ENCODE measurements at regions not wholly inside any gene's neighbourhood (a gene's known extent, or its start where the extent isn't known, plus 50 kb on each side); places are given as distances from the start of the nearest gene placed in this dataset.

GRCh38 chr10:43943119-43943817 is 294.6 kb upstream of the ZNF32 start:
- peak; percentile 46 for ATAC-seq
- H3K27ac Mint-ChIP-seq = peak overlapping the region; percentile 69 to 75
- no peak for DNase-seq

DNA sequence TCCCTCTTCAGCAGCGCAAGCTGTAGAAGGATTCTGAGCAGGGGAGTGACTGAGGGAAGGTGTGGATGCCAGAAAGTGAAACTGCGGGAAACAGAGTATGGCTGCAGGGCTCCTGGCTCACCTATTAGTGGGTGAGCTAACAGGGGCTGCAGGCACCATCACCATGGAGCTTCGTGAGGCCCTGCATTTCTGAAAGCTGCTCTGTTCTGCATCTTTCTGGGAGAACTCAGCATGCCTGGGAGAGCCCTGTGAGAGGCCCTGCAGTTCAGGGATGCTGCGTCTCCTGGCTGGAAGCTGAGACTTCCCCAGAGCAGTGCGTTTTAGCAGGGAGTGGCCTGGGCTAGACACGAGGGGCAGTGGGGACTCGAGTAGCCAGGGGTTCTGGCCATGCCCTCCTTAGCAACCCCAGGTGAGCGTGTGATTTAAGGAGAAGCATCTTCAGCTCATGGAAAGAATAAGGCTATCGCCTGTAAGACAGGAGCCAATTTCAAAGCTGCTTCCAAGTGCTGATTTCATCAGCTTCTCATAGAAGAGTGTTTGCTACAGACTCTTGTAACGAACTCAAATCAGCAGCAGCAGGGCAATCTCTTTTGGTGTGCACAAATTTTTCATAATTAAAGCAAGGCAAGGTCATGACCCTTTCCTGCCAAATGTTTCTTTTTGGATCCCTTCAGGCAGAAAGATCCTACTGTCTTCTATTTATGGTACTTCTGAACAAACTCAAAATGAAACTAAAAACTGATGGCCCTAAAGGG is 293.6 kb upstream of the ZNF32 start:
- DNase-seq = no peak
- H3K27ac Mint-ChIP-seq = peak overlapping the region; percentile 30 to 75
- no peak for ATAC-seq
- H3K4me3 Mint-ChIP-seq = peak overlapping the region in 1 of 2 donors; percentile 9
- no peaks in the 10 kb centered on the region for H3K9me3 Mint-ChIP-seq
- no peaks in the 10 kb centered on the region for H3K27me3 Mint-ChIP-seq
- peaks cover 30% of the 10 kb centered on the region for H3K4me1 Mint-ChIP-seq

More at GRCh38 chr10:43943119-43943817, 294.6 kb upstream of the ZNF32 start:
- peak overlapping the region in 1 of 2 donors; percentile 32 for H3K4me3 Mint-ChIP-seq
- peaks cover 30% of the 10 kb centered on the region for H3K4me1 Mint-ChIP-seq
- H3K27me3 Mint-ChIP-seq = no peaks in the 10 kb centered on the region
- no peaks in the 10 kb centered on the region for H3K9me3 Mint-ChIP-seq

- ATAC-seq = no peak
- no peak overlapping the region for H3K4me3 Mint-ChIP-seq
- no peaks in the 10 kb centered on the region for H3K27me3 Mint-ChIP-seq
- DNase-seq = no peak
- H3K27ac Mint-ChIP-seq = no peak overlapping the region
- H3K9me3 Mint-ChIP-seq = no peaks in the 10 kb centered on the region
- peaks cover 30% of the 10 kb centered on the region for H3K4me1 Mint-ChIP-seq
Observed at GRCh38 chr10:43940898-43941837, 292.5 kb upstream of the ZNF32 start.

DNA sequence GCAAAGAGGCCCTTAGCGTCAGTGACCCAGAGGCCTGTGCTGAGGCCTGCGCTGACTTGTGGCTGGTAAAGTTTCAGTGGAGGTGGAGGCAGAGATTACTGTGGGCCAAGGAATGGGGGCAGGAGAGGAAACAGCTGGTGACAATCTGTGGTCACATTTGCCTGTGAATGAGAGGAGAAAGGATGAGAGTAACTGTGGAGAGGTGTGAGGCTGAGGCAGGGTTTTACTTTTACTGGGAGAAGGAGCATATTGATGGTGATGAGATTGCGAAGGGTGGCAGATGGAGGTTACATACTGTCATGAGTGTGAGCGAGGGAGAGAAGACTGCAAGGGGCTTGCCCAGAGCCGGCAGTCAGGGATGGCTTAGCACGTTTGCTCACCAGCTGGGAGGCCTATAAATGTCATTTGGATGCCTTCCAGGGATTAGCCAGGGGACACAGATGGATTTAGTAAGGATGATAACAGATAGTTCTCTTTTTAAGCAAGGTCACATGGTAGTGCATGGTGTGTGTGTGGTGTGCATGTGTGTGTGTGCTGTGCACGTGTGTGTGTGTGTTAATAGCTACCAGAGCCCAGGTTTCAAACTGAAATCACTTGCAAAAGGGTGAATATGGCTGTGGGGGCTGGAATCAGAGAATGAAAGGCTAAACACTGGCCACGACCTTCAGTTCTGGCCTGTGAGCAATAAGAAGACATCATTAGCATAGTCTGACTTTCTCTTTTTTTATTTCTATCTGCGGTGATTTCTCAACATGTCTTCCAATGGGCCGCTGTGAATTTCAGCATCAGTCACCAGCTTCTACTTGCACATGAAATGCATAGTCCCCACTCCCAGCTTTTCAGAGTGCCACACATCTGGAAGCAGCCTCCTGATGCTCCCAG is 291.5 kb upstream of the ZNF32 start:
- no peaks in the 10 kb centered on the region for H3K9me3 Mint-ChIP-seq
- no peak for DNase-seq
- H3K27ac Mint-ChIP-seq = no peak overlapping the region
- H3K27me3 Mint-ChIP-seq = no peaks in the 10 kb centered on the region
- no peak for ATAC-seq
- peaks cover 30% of the 10 kb centered on the region for H3K4me1 Mint-ChIP-seq
- no peak overlapping the region for H3K4me3 Mint-ChIP-seq

- Mint-ChIP-seq H3K9me3 (no peaks in the 10 kb centered on the region), H3K27ac (no peak overlapping the region)
Observed at GRCh38 chr10:43939389-43939938, 290.8 kb upstream of the ZNF32 start.

DNA sequence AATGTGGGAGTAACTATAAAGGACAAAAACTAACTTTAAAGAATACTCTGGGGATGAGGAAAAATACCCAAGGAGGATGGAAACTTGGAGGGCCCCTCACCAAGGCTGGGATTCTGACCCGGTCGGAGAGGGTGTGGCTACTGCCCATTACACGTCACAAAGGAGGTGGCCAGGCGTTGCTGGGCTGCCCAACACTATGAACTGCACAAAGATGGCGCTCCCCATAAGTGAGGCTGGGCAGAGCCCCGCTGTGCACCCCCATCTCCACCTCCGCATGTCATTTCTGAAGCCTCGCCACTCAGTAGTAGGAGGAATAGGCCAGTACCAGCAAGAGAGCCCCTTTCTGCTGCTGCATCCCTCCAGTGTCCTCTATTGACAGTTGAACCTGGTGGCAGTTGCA is 290.1 kb upstream of the ZNF32 start:
- Mint-ChIP-seq H3K27ac (no peak overlapping the region), H3K4me3 (no peak overlapping the region), H3K9me3 (no peaks in the 10 kb centered on the region), H3K27me3 (no peaks in the 10 kb centered on the region), H3K4me1 (peaks cover 27% of the 10 kb centered on the region)
- ATAC-seq = no peak
- DNase-seq = no peak

More at GRCh38 chr10:43939389-43939938, 290.8 kb upstream of the ZNF32 start:
- H3K4me3 Mint-ChIP-seq = no peak overlapping the region
- no peak for DNase-seq
- no peak for ATAC-seq
- H3K4me1 Mint-ChIP-seq = peaks cover 30% of the 10 kb centered on the region
- no peaks in the 10 kb centered on the region for H3K27me3 Mint-ChIP-seq

DNA sequence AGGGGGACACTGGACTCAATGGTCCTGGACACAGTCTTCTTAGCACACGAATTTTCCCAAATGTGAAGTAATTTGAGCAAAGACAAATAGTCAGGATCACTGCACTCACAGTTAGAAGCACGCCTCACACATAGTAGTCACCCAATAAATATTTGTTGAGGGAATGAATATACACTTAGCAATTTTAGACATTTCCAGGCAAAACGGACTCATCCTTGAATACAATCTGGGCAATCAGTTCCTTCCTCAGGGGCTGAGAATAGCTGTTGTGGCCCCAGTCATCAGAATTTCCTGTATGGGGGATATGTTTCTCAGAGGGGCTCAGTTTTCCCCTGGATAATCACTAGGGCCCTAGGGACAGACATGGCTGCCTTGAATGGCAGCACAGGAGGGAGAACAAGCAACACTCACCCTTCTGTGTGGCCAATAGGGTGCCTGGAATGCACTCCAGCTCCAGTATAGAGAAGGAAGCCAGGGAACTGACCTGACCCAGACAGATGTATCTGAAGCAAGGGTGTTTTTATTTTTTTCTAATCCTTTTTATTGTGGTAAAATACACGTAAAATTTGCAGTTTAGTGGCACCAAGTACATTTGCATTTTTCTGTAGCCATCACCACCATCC is 282.7 kb upstream of the ZNF32 start:
- H3K27me3 Mint-ChIP-seq = peaks cover 9% of the 10 kb centered on the region
- DNase-seq = no peak
- no peak overlapping the region for H3K27ac Mint-ChIP-seq
- no peaks in the 10 kb centered on the region for H3K9me3 Mint-ChIP-seq
- H3K4me1 Mint-ChIP-seq = no peaks in the 10 kb centered on the region
- ATAC-seq = no peak
- H3K4me3 Mint-ChIP-seq = no peak overlapping the region

- Mint-ChIP-seq H3K27me3 (peaks cover 9% of the 10 kb centered on the region), H3K4me1 (no peaks in the 10 kb centered on the region), H3K27ac (no peak overlapping the region), H3K9me3 (no peaks in the 10 kb centered on the region), H3K4me3 (no peak overlapping the region)
- DNase-seq (no peak), ATAC-seq (no peak)
Observed at GRCh38 chr10:43930777-43931176, 282.1 kb upstream of the ZNF32 start.

- Mint-ChIP-seq H3K4me1 (no peaks in the 10 kb centered on the region), H3K9me3 (no peaks in the 10 kb centered on the region), H3K27ac (no peak overlapping the region), H3K27me3 (peaks cover 9% of the 10 kb centered on the region), H3K4me3 (no peak overlapping the region)
- ATAC-seq (no peak), DNase-seq (no peak)
Observed at GRCh38 chr10:43930243-43930642, 281.6 kb upstream of the ZNF32 start.

GRCh38 chr10:43929122-43929521 is 280.4 kb upstream of the ZNF32 start:
- no peaks in the 10 kb centered on the region for H3K4me1 Mint-ChIP-seq
- H3K27me3 Mint-ChIP-seq = peaks cover 9% of the 10 kb centered on the region
- H3K27ac Mint-ChIP-seq = no peak overlapping the region
- no peaks in the 10 kb centered on the region for H3K9me3 Mint-ChIP-seq
- ATAC-seq (no peak), DNase-seq (no peak)
- no peak overlapping the region for H3K4me3 Mint-ChIP-seq

- Mint-ChIP-seq H3K4me3 (no peak overlapping the region), H3K27ac (no peak overlapping the region), H3K27me3 (peaks cover 9% of the 10 kb centered on the region), H3K9me3 (no peaks in the 10 kb centered on the region), H3K4me1 (no peaks in the 10 kb centered on the region)
- no peak for DNase-seq
- no peak for ATAC-seq
Observed at GRCh38 chr10:43928425-43928968, 279.8 kb upstream of the ZNF32 start.

GRCh38 chr10:43926875-43927406 is 278.3 kb upstream of the ZNF32 start:
- ATAC-seq = no peak
- H3K27me3 Mint-ChIP-seq = peaks cover 9% of the 10 kb centered on the region

GRCh38 chr10:43926371-43926770 is 277.7 kb upstream of the ZNF32 start:
- ATAC-seq (no peak), DNase-seq (no peak)
- Mint-ChIP-seq H3K27me3 (peaks cover 9% of the 10 kb centered on the region), H3K4me1 (no peaks in the 10 kb centered on the region), H3K4me3 (no peak overlapping the region), H3K9me3 (no peaks in the 10 kb centered on the region), H3K27ac (no peak overlapping the region)

More at GRCh38 chr10:43926875-43927406, 278.3 kb upstream of the ZNF32 start:
- H3K9me3 Mint-ChIP-seq = no peaks in the 10 kb centered on the region
- H3K4me3 Mint-ChIP-seq = no peak overlapping the region
- H3K27ac Mint-ChIP-seq = no peak overlapping the region
- H3K4me1 Mint-ChIP-seq = no peaks in the 10 kb centered on the region
- DNase-seq = no peak

- no peak overlapping the region for H3K4me3 Mint-ChIP-seq
Observed at GRCh38 chr10:43925793-43926192, 277.1 kb upstream of the ZNF32 start.

More at GRCh38 chr10:43925793-43926192, 277.1 kb upstream of the ZNF32 start:
- Mint-ChIP-seq H3K27ac (no peak overlapping the region), H3K27me3 (peaks cover 9% of the 10 kb centered on the region), H3K4me1 (no peaks in the 10 kb centered on the region), H3K9me3 (no peaks in the 10 kb centered on the region)
- ATAC-seq (no peak), DNase-seq (no peak)
